ENCODE measurements at regions not wholly inside any gene's neighbourhood (a gene's known extent, or its start where the extent isn't known, plus 50 kb on each side); places are given as distances from the start of the nearest gene placed in this dataset.

DNA sequence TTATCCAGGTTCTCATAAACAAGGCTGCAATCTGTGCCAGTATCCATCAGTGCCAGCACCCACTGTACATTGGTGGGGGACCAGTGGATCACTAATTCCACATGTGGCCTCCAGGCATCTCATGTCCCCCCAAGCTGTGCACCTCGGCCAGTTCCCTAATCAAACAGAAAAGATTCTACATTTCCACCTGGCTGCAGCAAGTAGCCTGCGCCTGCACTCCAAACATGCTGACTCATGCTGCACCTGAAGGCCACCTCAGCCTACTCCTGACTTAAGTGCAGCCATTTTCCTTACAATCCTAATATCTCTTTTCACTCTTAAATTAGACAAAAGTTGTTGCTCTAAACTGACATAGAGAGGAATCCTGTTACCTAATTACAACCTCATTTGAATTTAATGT is 729.4 kb upstream of the MIR17HG start:
- Histone ChIP-seq H3K27ac (no peak overlapping the region), H3K36me3 (no peaks in the 10 kb centered on the region), H3K4me3 (no peak overlapping the region), H3K4me1 (ENCODE audit: control insufficient read depth in 1 of 2, low read depth in 2 of 2) (no peaks in the 10 kb centered on the region), H3K27me3 (replicated peaks; ENCODE audit: insufficient read depth) (no peaks in the 10 kb centered on the region), H3K9me3 (no peaks in the 10 kb centered on the region)
- DNase-seq (ENCODE audit: low spot score), result no peak
- ATAC-seq (ENCODE audit: insufficient number of reproducible peaks, low FRiP score, low read depth), result no peak
- TF ChIP-seq, protein P1, sequence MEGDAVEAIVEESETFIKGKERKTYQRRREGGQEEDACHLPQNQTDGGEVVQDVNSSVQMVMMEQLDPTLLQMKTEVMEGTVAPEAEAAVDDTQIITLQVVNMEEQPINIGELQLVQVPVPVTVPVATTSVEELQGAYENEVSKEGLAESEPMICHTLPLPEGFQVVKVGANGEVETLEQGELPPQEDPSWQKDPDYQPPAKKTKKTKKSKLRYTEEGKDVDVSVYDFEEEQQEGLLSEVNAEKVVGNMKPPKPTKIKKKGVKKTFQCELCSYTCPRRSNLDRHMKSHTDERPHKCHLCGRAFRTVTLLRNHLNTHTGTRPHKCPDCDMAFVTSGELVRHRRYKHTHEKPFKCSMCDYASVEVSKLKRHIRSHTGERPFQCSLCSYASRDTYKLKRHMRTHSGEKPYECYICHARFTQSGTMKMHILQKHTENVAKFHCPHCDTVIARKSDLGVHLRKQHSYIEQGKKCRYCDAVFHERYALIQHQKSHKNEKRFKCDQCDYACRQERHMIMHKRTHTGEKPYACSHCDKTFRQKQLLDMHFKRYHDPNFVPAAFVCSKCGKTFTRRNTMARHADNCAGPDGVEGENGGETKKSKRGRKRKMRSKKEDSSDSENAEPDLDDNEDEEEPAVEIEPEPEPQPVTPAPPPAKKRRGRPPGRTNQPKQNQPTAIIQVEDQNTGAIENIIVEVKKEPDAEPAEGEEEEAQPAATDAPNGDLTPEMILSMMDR (IDR thresholded peaks at IDR 0.05), result no peak

DNA sequence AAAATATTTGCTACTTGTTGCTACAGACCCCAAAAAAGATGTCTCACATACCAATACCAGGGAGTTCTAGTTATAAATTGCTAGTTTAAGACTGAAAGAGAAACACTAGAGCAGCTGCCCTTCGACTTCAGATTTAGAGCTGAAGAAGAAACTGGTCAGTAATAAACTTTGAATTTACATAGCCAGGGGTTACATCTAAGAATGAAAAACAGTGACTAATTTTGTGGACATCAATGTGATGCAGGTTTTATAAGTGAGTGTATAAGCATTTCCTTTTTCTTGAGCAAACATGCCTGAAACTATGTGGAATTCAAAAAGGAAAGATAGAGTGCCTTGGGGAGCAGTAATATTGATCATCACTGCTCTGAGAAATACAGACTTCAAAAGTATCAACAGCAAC is 724.9 kb upstream of the MIR17HG start:
- ATAC-seq (ENCODE audit: insufficient number of reproducible peaks, low FRiP score, low read depth) (no peak), DNase-seq (ENCODE audit: low spot score) (no peak)
- TF ChIP-seq, protein P1 (IDR thresholded peaks at IDR 0.05), result no peak

DNA sequence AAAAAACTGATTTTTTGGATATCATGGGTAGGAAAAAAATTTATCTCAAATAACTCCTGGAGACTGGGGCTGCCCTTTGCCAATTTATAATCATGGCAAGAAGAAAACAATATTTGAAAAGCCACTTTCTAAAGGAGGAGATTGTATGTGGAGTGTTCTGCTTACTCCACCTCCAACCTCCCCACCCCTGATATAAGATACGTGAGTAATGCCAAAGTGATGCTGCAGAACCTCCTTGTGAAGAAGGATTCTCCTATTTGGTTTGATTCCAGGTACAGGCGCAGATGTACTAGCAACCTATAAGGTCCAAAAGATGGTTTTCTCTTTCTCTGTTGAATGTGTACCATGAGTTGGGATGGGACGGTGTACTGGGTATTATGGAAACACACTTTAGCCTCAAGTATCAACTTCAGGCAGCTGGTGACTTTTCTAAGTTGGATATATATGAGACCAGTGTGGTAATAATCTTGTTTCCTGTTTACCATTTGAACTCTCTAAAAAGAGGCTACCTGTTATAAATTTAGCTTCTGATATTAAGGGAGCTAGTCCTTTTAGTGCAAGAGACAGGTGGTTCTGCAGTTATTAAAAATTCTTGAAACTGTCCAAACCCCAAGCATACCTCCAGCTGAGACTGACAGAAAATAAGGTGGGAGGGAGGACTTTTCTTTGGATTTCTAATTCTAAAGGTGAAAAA is 724.0 kb upstream of the MIR17HG start:
- Histone ChIP-seq H3K27ac (no peak overlapping the region), H3K9me3 (no peaks in the 10 kb centered on the region), H3K27me3 (replicated peaks; ENCODE audit: insufficient read depth) (no peaks in the 10 kb centered on the region), H3K36me3 (no peaks in the 10 kb centered on the region), H3K4me1 (ENCODE audit: control insufficient read depth in 1 of 2, low read depth in 2 of 2) (no peaks in the 10 kb centered on the region), H3K4me3 (no peak overlapping the region)
- DNase-seq (ENCODE audit: low spot score) (no peak), ATAC-seq (ENCODE audit: insufficient number of reproducible peaks, low FRiP score, low read depth) (no peak)
- TF ChIP-seq, protein P1 (IDR thresholded peaks at IDR 0.05), result no peak

More for the DNA sequence above, 724.9 kb upstream of the MIR17HG start:
- H3K27me3 ChIP-seq (replicated peaks; ENCODE audit: insufficient read depth), result no peaks in the 10 kb centered on the region
- H3K4me3 ChIP-seq, result no peak overlapping the region
- H3K4me1 ChIP-seq (ENCODE audit: control insufficient read depth in 1 of 2, low read depth in 2 of 2), result no peaks in the 10 kb centered on the region
- H3K9me3 ChIP-seq, result no peaks in the 10 kb centered on the region
- H3K27ac ChIP-seq, result no peak overlapping the region
- H3K36me3 ChIP-seq, result no peaks in the 10 kb centered on the region

DNA sequence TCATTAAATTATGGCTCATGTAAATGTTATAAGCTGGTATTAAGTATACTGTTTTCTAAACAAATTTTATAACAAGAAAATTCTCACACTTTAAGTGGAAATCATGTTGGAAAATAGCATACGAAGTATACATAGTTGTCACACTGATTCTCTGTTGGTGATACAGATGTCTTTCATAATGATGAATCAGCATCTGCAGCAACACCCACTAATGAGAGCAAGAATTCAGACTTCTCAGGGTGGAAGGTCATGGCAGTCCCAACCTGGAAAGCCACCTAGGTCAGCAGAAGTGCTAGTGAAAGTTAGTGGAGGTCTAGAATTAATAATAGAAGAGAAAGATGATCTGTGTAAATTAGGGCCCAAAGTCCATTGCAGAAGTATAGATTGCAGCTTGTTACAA is 719.7 kb upstream of the MIR17HG start:
- no peak for DNase-seq (ENCODE audit: low spot score)
- H3K27ac ChIP-seq, result no peak overlapping the region

DNA sequence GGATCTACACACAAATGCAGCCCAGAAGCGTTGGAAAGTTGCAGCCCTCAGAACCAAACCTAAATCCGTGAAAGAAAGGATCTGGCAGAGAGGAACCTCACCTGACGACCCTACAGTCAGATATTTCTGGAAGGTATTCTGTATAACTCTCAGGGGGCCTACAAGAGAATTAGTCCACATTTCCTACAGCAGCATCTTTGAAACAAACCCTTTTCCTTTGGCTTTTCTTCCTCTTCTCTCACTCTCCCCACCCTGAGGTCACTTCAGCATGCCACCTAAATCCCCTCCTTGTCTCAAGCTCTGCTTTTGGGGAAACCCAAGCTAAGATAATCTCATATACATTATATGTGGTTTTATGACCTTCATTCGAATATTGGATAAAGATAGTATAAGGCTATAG is 719.0 kb upstream of the MIR17HG start:
- no peaks in the 10 kb centered on the region for H3K27me3 ChIP-seq (replicated peaks; ENCODE audit: insufficient read depth)
- H3K4me3 ChIP-seq, result no peak overlapping the region
- no peak for DNase-seq (ENCODE audit: low spot score)
- no peaks in the 10 kb centered on the region for H3K9me3 ChIP-seq
- no peaks in the 10 kb centered on the region for H3K36me3 ChIP-seq
- no peaks in the 10 kb centered on the region for H3K4me1 ChIP-seq (ENCODE audit: control insufficient read depth in 1 of 2, low read depth in 2 of 2)
- H3K27ac ChIP-seq, result no peak overlapping the region
- TF ChIP-seq, protein P1 (IDR thresholded peaks at IDR 0.05), result no peak
- ATAC-seq (ENCODE audit: insufficient number of reproducible peaks, low FRiP score, low read depth), result no peak

More for the DNA sequence above, 719.7 kb upstream of the MIR17HG start:
- no peaks in the 10 kb centered on the region for H3K27me3 ChIP-seq (replicated peaks; ENCODE audit: insufficient read depth)
- H3K36me3 ChIP-seq, result no peaks in the 10 kb centered on the region
- no peak overlapping the region for H3K4me3 ChIP-seq
- no peak for ATAC-seq (ENCODE audit: insufficient number of reproducible peaks, low FRiP score, low read depth)
- no peaks in the 10 kb centered on the region for H3K4me1 ChIP-seq (ENCODE audit: control insufficient read depth in 1 of 2, low read depth in 2 of 2)
- no peaks in the 10 kb centered on the region for H3K9me3 ChIP-seq
- TF ChIP-seq, protein P1 (IDR thresholded peaks at IDR 0.05), result no peak

Data from thoracic aorta (tissue), 2 donors.